HepG2 (cell line): ENCODE measurements at regions not wholly inside any gene's neighbourhood (a gene's known extent, or its start where the extent isn't known, plus 50 kb on each side); places are given as distances from the start of the nearest gene placed in this dataset.

ENCODE experiments used
- ATAC-seq: fragments of 200-7000 bp; cut with Tn5 transposase; 3 replicates; pipeline ENCODE4 v1.9.1; 2020; ENCODE audit warnings: mild to moderate bottlenecking, moderate library complexity
- BruUV-seq: library from RNA; stranded (reverse); fragments of 400-500 nt; replicated peaks from 2 replicates; lab custom pipeline; 2021; lab: Mats Ljungman, UMichigan
- CTCF ChIA-PET: fragments of 300-600 bp; formaldehyde crosslinking; extraction: SDS; loops from one replicate; lab custom pipeline; 2021; ENCODE audit warnings: low total read pairs, inconsistent platforms, low intra/inter-chr PET ratio; lab: Yijun Ruan, JAX
- POLR2A ChIA-PET: fragments of 350-600 bp; sonication (Branson Sonifier 250); formaldehyde crosslinking; loops from one replicate; lab custom pipeline; 2020; ENCODE audit warnings: antibody characterized with exemption, inconsistent platforms; lab: Yijun Ruan, JAX
- DNase-seq: peaks from one replicate; pipeline ENCODE4 v3.0.0-alpha.2; 2015; ENCODE audit warnings: low spot score
- FAIRE-seq: peaks from 3 replicates; lab custom pipeline; 2011; peaks lifted over from hg19 to GRCh38; lab: Jason Lieb, UNC
- H2AFZ ChIP-seq: one replicate; pipeline ENCODE4 v1.6.1; 2011; ENCODE audit warnings: low read length, inconsistent platforms
- H3K27ac ChIP-seq: fragments of 300-600 bp; 3 replicates; pipeline ENCODE4 v1.8.0; 2011; ENCODE audit warnings: mixed run types, mild to moderate bottlenecking, mixed read lengths, low read length, inconsistent platforms; ENCODE audit not compliant: insufficient read depth; ENCODE audit errors: extremely low read length
- H3K27me3 ChIP-seq, 2 experiments: fragments of 200-600 bp in 1 of 2; 2 replicates in 1 of 2; 3 replicates in 1 of 2; pipeline versions ENCODE4 v1.6.0 to v1.8.0; 2011; ENCODE audit warnings: low read length in 2 of 2, mild to moderate bottlenecking in 2 of 2, moderate library complexity in 2 of 2, inconsistent platforms in 1 of 2; ENCODE audit not compliant: insufficient read depth in 2 of 2, control insufficient read depth in 1 of 2
- H3K36me3 ChIP-seq, 2 experiments: fragments of 200-600 bp in 1 of 2; replicated peaks in 1 of 2; 2 replicates in 1 of 2; 3 replicates in 1 of 2; pipeline versions ENCODE4 v1.5.1 to v1.8.0; 2011; ENCODE audit warnings: low read length in 2 of 2, inconsistent platforms in 1 of 2; ENCODE audit not compliant: insufficient read depth in 2 of 2, control insufficient read depth in 1 of 2
- H3K4me1 ChIP-seq: 2 replicates; pipeline ENCODE4 v1.5.1; 2012; ENCODE audit warnings: low read length, inconsistent platforms; ENCODE audit not compliant: insufficient read depth
- H3K4me2 ChIP-seq: 2 replicates; pipeline ENCODE4 v1.6.0; 2011; ENCODE audit warnings: low read depth, low read length, inconsistent platforms
- H3K4me3 ChIP-seq, 3 experiments: fragments of 200-600 bp in 1 of 3; sonication (generic), shearing (Covaris generic) in 1 of 3; replicated peaks in 1 of 3; 2 replicates each; pipeline ENCODE4 v1.5.1; 2011 to 2016; ENCODE audit warnings: low read length in 3 of 3, inconsistent platforms in 2 of 3, low read depth in 2 of 3, mild to moderate bottlenecking in 2 of 3, control low read depth in 1 of 3, mixed read lengths in 1 of 3; ENCODE audit not compliant: insufficient read depth in 1 of 3
- H3K79me2 ChIP-seq: one replicate; pipeline ENCODE4 v1.6.1; 2011; ENCODE audit warnings: low read length, inconsistent platforms; ENCODE audit not compliant: insufficient read depth
- H3K9ac ChIP-seq: 2 replicates; pipeline ENCODE4 v1.6.0; 2011; ENCODE audit warnings: mild to moderate bottlenecking, low read depth, low read length, inconsistent platforms; ENCODE audit not compliant: insufficient read depth
- H3K9me3 ChIP-seq: 2 replicates; pipeline ENCODE4 v1.5.1; 2012; ENCODE audit warnings: mild to moderate bottlenecking, low read length
- H4K20me1 ChIP-seq: 2 replicates; pipeline ENCODE4 v1.6.0; 2011; ENCODE audit warnings: inconsistent platforms, mild to moderate bottlenecking, low read length, moderate library complexity; ENCODE audit not compliant: insufficient read depth
- DPF2 ChIP-seq: sonication (generic); formaldehyde crosslinking; IDR thresholded peaks from 2 replicates; pipeline ENCODE4 v1.4.0; 2020; ENCODE audit warnings: mild to moderate bottlenecking, low read depth, missing genetic modification reagents, borderline replicate concordance
- FOXK2 ChIP-seq: fragments of 450-650 bp; IDR thresholded peaks from 2 replicates; pipeline ENCODE4 v1.6.1; 2016
- HOXA9 ChIP-seq: sonication (generic); formaldehyde crosslinking; IDR thresholded peaks from 2 replicates; pipeline ENCODE4 v1.8.1; 2022; ENCODE audit warnings: missing genetic modification reagents, mild to moderate bottlenecking, moderate library complexity, borderline replicate concordance
- KLF9 ChIP-seq: IDR thresholded peaks from 2 replicates; pipeline ENCODE4 v1.6.1; 2016; ENCODE audit warnings: low read depth
- ZNF572 ChIP-seq: sonication (generic); formaldehyde crosslinking; IDR thresholded peaks from 2 replicates; pipeline ENCODE4 v1.5.1; 2020; ENCODE audit warnings: mild to moderate bottlenecking, missing genetic modification reagents
- ZNF780A ChIP-seq: sonication (generic); formaldehyde crosslinking; IDR thresholded peaks from 2 replicates; pipeline ENCODE4 v1.8.0; 2022; ENCODE audit warnings: mild to moderate bottlenecking, missing genetic modification reagents, moderate library complexity
- WGBS: methylation state at CpG from one replicate; pipeline ENCODE4 v1.1.6; 2017; ENCODE audit warnings: low lambda C conversion rate; 5-methylcytosine and 5-hydroxymethylcytosine counted together
- in situ Hi-C: cut with HindIII; loops from 2 replicates; pipeline ENCODE4 v1.10.0; 2017; ENCODE audit warnings: low pct_unique_long_range_greater_than_20kb; ENCODE audit not compliant: extremely low pct_ligation_motif_present
- intact Hi-C: fragments of 100-400 bp; cut with micrococcal nuclease; formaldehyde crosslinking; loops from one replicate; pipeline ENCODE4 v1.10.0; 2022; ENCODE audit not compliant: unreplicated experiment
- TF ChIP-seq, protein P1 (sequence below): sonication (generic); formaldehyde crosslinking; IDR thresholded peaks from 2 replicates; pipeline ENCODE4 v1.9.0; 2022; ENCODE audit warnings: missing genetic modification reagents, mild to moderate bottlenecking, borderline replicate concordance
- TF ChIP-seq, protein P2 (sequence below): sonication (generic); formaldehyde crosslinking; IDR thresholded peaks from 2 replicates; pipeline ENCODE4 v1.5.1; 2020; ENCODE audit warnings: missing genetic modification reagents, mild to moderate bottlenecking, borderline replicate concordance
- TF ChIP-seq, protein P3 (sequence below): sonication (generic); formaldehyde crosslinking; IDR thresholded peaks from 2 replicates; pipeline ENCODE4; 2020; ENCODE audit warnings: missing genetic modification reagents, mild to moderate bottlenecking, borderline replicate concordance

DNA sequence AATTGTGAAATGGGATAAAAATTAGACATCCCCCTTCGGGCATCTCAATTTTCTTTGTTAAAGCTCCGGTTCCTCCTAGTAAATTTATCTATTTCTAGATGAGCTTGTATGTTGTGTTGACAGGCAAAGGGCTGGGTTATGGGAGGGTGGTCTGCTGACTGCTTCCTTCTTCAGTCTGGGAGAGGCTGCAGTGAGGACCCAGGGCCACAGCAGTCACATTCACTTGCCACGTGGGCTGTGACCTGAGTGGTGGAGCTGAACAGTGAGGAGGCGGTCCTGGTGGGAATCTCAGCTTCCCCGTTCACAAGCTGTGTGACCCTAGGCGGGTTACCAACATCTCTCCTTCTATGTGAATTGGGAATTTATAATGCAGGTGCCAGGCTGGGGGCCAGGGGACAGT, 57.5 kb upstream of the RXRA start:
- ChIA-PET CTCF (no interaction called here), POLR2A (interaction anchor here (2.5 kb wide), 1 partner anchor 60 kb away, joined by 10 read pairs; no protein-coding TSS in a partner anchor)
- Histone ChIP-seq H3K36me3 (no peaks in the 10 kb centered on the region), H4K20me1 (no peaks in the 10 kb centered on the region), H3K9me3 (no peaks in the 10 kb centered on the region), H3K4me2 (no peak overlapping the region), H3K79me2 (no peaks in the 10 kb centered on the region), H3K4me3 (no peak overlapping the region), H2AFZ (no peak overlapping the region), H3K4me1 (peaks cover 55% of the 10 kb centered on the region), H3K27me3 (peaks cover 15 to 60% of the 10 kb centered on the region in 2 experiments), H3K27ac (no peak overlapping the region), H3K9ac (no peak overlapping the region)
- 96% methylated on average over 5 of the region's 6 CpGs for WGBS
- BruUV-seq: no TSS peak
- intact Hi-C loops (loop anchor here (5.0 to 10.0 kb wide), 2 partner anchors 54 to 94 kb away; no protein-coding TSS in a partner anchor), in situ Hi-C loops (no loop called here)
- DNase-seq: no peak
- no peak for FAIRE-seq
- TF ChIP-seq, protein P1, sequence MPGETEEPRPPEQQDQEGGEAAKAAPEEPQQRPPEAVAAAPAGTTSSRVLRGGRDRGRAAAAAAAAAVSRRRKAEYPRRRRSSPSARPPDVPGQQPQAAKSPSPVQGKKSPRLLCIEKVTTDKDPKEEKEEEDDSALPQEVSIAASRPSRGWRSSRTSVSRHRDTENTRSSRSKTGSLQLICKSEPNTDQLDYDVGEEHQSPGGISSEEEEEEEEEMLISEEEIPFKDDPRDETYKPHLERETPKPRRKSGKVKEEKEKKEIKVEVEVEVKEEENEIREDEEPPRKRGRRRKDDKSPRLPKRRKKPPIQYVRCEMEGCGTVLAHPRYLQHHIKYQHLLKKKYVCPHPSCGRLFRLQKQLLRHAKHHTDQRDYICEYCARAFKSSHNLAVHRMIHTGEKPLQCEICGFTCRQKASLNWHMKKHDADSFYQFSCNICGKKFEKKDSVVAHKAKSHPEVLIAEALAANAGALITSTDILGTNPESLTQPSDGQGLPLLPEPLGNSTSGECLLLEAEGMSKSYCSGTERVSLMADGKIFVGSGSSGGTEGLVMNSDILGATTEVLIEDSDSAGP: no peak
- no peak for TF ChIP-seq KLF9
- TF ChIP-seq FOXK2: no peak
- TF ChIP-seq DPF2: no peak
- ATAC-seq: no peak

DNA sequence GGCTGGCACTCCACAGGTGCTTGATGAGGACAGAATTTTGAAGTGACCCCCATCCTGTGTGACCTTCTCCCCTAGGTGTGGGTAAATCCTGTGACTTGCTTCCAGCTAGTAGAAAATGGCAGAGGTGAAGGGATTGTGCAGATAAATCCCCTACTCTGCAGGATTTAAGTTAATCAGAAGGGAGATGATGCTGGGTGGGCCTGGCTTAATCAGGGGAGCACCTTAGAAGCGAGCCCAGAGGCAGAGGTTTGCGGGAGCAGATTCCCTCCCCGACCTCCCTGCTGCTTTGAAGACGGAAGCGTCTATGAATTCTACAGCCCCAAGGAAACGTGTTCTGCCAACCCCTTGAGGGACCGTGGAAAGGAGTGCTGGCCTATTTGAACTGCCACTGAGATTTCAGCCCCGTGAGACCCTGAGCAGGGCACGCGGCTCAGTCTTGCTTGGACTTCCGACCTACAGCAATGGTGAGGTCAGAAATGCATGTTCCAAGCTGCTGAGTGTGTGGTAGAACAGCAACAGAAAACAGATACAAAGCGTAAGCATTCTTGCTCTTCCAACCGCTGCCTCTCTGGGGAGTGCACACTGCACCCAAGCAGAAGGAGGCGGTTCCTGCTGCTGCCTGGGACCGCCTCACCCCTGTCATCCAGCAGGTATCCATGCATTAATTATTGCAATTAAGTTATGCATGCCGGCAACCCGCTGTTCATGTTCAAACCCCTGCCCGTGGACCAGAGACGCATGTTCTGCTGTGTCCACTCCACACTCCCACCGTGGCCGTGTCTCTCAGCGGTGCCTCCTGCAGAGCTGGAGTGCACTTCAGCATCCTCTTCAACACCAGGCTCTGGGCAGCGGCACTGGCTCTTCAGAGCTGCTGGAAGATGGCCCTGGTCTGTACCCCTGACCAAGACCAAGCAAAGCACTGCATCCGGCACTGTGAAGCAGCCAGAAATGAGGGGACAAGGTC, 54.6 kb upstream of the RXRA start:
- no peak overlapping the region for H3K27ac ChIP-seq
- no peak overlapping the region for H3K4me2 ChIP-seq
- intact Hi-C loops (no loop called here), in situ Hi-C loops (no loop called here)
- POLR2A ChIA-PET: interaction anchor here (0.9 kb wide), 1 partner anchor 57 kb away, joined by 4 read pairs; no protein-coding TSS in a partner anchor
- H3K9ac ChIP-seq: no peak overlapping the region
- peaks cover 19 to 69% of the 10 kb centered on the region in 2 experiments; a peak in 3 of 5 replicates for H3K27me3 ChIP-seq
- 22% methylated on average over 6 of the region's 24 CpGs for WGBS
- no peaks in the 10 kb centered on the region for H3K36me3 ChIP-seq
- ATAC-seq: no peak
- BruUV-seq: no TSS peak
- H4K20me1 ChIP-seq: no peaks in the 10 kb centered on the region; the same call in 1 of the 2 replicates
- H3K4me3 ChIP-seq: no peak overlapping the region
- H2AFZ ChIP-seq: no peak overlapping the region
- H3K9me3 ChIP-seq: no peaks in the 10 kb centered on the region
- CTCF ChIA-PET: no interaction called here
- peaks cover 28% of the 10 kb centered on the region for H3K4me1 ChIP-seq
- DNase-seq: no peak
- FAIRE-seq: no peak
- H3K79me2 ChIP-seq: no peaks in the 10 kb centered on the region
- TF ChIP-seq, protein P2, sequence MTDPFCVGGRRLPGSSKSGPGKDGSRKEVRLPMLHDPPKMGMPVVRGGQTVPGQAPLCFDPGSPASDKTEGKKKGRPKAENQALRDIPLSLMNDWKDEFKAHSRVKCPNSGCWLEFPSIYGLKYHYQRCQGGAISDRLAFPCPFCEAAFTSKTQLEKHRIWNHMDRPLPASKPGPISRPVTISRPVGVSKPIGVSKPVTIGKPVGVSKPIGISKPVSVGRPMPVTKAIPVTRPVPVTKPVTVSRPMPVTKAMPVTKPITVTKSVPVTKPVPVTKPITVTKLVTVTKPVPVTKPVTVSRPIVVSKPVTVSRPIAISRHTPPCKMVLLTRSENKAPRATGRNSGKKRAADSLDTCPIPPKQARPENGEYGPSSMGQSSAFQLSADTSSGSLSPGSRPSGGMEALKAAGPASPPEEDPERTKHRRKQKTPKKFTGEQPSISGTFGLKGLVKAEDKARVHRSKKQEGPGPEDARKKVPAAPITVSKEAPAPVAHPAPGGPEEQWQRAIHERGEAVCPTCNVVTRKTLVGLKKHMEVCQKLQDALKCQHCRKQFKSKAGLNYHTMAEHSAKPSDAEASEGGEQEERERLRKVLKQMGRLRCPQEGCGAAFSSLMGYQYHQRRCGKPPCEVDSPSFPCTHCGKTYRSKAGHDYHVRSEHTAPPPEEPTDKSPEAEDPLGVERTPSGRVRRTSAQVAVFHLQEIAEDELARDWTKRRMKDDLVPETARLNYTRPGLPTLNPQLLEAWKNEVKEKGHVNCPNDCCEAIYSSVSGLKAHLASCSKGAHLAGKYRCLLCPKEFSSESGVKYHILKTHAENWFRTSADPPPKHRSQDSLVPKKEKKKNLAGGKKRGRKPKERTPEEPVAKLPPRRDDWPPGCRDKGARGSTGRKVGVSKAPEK: no peak
- TF ChIP-seq HOXA9 (CRISPR knock-in tag) (no peak), ZNF780A (CRISPR knock-in tag) (no peak), ZNF572 (CRISPR knock-in tag) (no peak)
- TF ChIP-seq, protein P3, sequence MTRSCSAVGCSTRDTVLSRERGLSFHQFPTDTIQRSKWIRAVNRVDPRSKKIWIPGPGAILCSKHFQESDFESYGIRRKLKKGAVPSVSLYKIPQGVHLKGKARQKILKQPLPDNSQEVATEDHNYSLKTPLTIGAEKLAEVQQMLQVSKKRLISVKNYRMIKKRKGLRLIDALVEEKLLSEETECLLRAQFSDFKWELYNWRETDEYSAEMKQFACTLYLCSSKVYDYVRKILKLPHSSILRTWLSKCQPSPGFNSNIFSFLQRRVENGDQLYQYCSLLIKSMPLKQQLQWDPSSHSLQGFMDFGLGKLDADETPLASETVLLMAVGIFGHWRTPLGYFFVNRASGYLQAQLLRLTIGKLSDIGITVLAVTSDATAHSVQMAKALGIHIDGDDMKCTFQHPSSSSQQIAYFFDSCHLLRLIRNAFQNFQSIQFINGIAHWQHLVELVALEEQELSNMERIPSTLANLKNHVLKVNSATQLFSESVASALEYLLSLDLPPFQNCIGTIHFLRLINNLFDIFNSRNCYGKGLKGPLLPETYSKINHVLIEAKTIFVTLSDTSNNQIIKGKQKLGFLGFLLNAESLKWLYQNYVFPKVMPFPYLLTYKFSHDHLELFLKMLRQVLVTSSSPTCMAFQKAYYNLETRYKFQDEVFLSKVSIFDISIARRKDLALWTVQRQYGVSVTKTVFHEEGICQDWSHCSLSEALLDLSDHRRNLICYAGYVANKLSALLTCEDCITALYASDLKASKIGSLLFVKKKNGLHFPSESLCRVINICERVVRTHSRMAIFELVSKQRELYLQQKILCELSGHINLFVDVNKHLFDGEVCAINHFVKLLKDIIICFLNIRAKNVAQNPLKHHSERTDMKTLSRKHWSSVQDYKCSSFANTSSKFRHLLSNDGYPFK (CRISPR knock-in tag): no peak
